Panc1 (cell line): ENCODE measurements at regions not wholly inside any gene's neighbourhood (a gene's known extent, or its start where the extent isn't known, plus 50 kb on each side); places are given as distances from the start of the nearest gene placed in this dataset.

ENCODE experiments used
- ATAC-seq: fragments of 200-7000 bp; cut with Tn5 transposase; 2 replicates; pipeline ENCODE4 v1.9.1; 2020; ENCODE audit warnings: mild to moderate bottlenecking, moderate library complexity
- BruUV-seq: library from RNA; stranded (reverse); fragments of 400-500 nt; replicated peaks from 2 replicates; lab custom pipeline; 2021; lab: Mats Ljungman, UMichigan
- CTCF ChIA-PET: fragments of 300-600 bp; sonication (Branson Sonifier 250); formaldehyde crosslinking; loops from one replicate; lab custom pipeline; 2022; ENCODE audit warnings: antibody characterized with exemption; lab: Charles Lee
- POLR2A ChIA-PET: fragments of 300-600 bp; sonication (Branson Sonifier 250); formaldehyde crosslinking; loops from one replicate; lab custom pipeline; 2022; ENCODE audit warnings: antibody characterized with exemption; lab: Charles Lee
- DNase-seq: peaks from one replicate; pipeline ENCODE4 v3.0.0-alpha.2; 2010; ENCODE audit warnings: low read depth, low spot score
- H3K27ac ChIP-seq: 2 replicates; pipeline ENCODE4 v1.5.1; 2011; ENCODE audit warnings: mild to moderate bottlenecking, low read length, inconsistent platforms
- H3K27me3 ChIP-seq: fragments of 200-500 bp; sonication (Bioruptor generic); 2 replicates; pipeline ENCODE4 v1.6.0; 2014; ENCODE audit warnings: low read length, inconsistent platforms; ENCODE audit not compliant: control insufficient read depth, insufficient read depth
- H3K36me3 ChIP-seq: fragments of 200-500 bp; sonication (Bioruptor generic); 2 replicates; pipeline ENCODE4 v1.5.1; 2014; ENCODE audit warnings: inconsistent platforms, mild to moderate bottlenecking, low read length, moderate library complexity; ENCODE audit not compliant: control insufficient read depth, insufficient read depth
- H3K4me1 ChIP-seq: 2 replicates; pipeline ENCODE4 v1.5.1; 2011; ENCODE audit warnings: inconsistent platforms, mild to moderate bottlenecking, low read length, moderate library complexity; ENCODE audit not compliant: control insufficient read depth, insufficient read depth
- H3K4me3 ChIP-seq, 2 experiments: 2 replicates each; pipeline ENCODE4 v1.5.1; 2011 to 2012; ENCODE audit warnings: low read depth in 2 of 2, low read length in 2 of 2, mild to moderate bottlenecking in 2 of 2, inconsistent platforms in 1 of 2, moderate library complexity in 1 of 2
- H3K9me3 ChIP-seq: fragments of 200-500 bp; sonication (Bioruptor generic); 2 replicates; pipeline ENCODE4 v1.5.1; 2014; ENCODE audit warnings: low read depth, mild to moderate bottlenecking, inconsistent platforms, low read length, moderate library complexity; ENCODE audit not compliant: control insufficient read depth, insufficient read depth
- POLR2AphosphoS5 ChIP-seq: IDR thresholded peaks from 2 replicates; pipeline ENCODE4 v1.6.1; 2012; ENCODE audit warnings: mild to moderate bottlenecking, low read depth, low read length, moderate library complexity
- SIN3A ChIP-seq: IDR thresholded peaks from 2 replicates; pipeline ENCODE4 v1.6.1; 2012; ENCODE audit warnings: low read depth, mild to moderate bottlenecking, low read length, moderate library complexity, borderline replicate concordance; ENCODE audit not compliant: insufficient read depth
- TCF7L2 ChIP-seq: IDR thresholded peaks from 2 replicates; pipeline ENCODE4 v1.6.1; 2011; ENCODE audit warnings: mild to moderate bottlenecking, low read depth, low read length, inconsistent platforms
- in situ Hi-C: cut with HindIII; loops from 2 replicates; pipeline ENCODE4 v1.10.0; 2016; ENCODE audit warnings: low sequenced_read_pairs, low pct_unique_long_range_greater_than_20kb
- intact Hi-C: fragments of 100-400 bp; cut with micrococcal nuclease; formaldehyde crosslinking; loops from one replicate; pipeline ENCODE4 v1.10.0; 2022; ENCODE audit not compliant: unreplicated experiment
- TF ChIP-seq, protein P1 (sequence below), 2 experiments: IDR thresholded peaks; 2 replicates each; pipeline ENCODE4 v1.6.1; 2011 to 2012; ENCODE audit warnings: low read depth in 2 of 2, control low read depth in 1 of 2, low read length in 1 of 2, mild to moderate bottlenecking in 1 of 2, moderate library complexity in 1 of 2; ENCODE audit not compliant: insufficient read depth in 1 of 2
- TF ChIP-seq, protein P2 (sequence below): fragments of 450-650 bp; IDR thresholded peaks from 2 replicates; pipeline ENCODE4 v1.5.1; 2017; ENCODE audit warnings: mild to moderate bottlenecking

DNA sequence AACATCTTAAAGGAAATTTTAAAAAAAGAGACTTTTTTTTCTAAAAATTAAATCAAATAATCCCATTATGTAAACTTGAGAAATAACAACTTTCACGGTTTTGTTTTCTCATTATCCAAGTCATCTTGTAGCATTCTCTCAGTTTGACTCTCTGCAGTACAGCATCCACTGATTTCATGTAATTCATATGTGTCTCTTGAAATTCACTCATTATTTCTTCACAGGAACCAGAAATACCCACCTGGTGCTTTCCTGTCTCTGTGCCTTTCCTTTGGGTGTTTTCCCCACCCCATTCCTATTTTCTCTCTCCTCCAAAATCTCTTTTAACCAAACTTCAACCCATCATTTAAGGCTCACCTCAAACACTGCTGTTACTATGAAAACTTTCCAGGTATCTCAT is 116.1 kb upstream of the STK17B start:
- in situ Hi-C loops = no loop called here
- no peak for ATAC-seq
- BruUV-seq = no TSS peak
- Histone ChIP-seq H3K36me3 (no peaks in the 10 kb centered on the region), H3K4me1 (no peaks in the 10 kb centered on the region; the same call in 1 of the 2 replicates), H3K9me3 (no peaks in the 10 kb centered on the region), H3K27me3 (no peaks in the 10 kb centered on the region), H3K4me3 (no peak overlapping the region), H3K27ac (no peak overlapping the region)
- TF ChIP-seq TCF7L2 = no peak
- ChIA-PET POLR2A (no interaction called here), CTCF (no interaction called here)
- intact Hi-C loops = no loop called here
- DNase-seq = no peak

DNA sequence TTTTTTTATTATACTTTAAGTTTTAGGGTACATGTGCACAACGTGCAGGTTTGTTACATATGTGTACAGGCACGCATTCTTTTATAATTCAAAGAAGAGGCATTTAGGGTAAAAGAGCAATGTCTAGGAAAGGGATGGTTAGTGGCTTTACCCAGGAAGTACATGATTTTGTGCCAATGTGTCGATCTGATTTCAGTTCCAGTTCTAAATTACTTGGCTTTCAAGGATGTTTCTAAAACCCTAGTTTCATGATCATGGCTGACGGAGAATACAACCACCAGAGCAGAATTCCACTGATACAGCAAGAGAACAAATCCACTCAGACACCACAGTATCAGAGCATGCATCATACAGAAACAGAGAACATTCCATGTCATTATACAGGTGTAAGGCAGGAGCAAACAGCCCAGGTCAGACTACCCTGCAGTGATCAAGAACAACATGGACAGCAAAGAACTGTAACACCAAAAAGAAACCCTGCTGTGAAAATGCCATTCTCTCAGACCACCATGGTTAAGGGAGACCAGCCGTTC is 116.7 kb upstream of the STK17B start:
- TF ChIP-seq, protein P1, sequence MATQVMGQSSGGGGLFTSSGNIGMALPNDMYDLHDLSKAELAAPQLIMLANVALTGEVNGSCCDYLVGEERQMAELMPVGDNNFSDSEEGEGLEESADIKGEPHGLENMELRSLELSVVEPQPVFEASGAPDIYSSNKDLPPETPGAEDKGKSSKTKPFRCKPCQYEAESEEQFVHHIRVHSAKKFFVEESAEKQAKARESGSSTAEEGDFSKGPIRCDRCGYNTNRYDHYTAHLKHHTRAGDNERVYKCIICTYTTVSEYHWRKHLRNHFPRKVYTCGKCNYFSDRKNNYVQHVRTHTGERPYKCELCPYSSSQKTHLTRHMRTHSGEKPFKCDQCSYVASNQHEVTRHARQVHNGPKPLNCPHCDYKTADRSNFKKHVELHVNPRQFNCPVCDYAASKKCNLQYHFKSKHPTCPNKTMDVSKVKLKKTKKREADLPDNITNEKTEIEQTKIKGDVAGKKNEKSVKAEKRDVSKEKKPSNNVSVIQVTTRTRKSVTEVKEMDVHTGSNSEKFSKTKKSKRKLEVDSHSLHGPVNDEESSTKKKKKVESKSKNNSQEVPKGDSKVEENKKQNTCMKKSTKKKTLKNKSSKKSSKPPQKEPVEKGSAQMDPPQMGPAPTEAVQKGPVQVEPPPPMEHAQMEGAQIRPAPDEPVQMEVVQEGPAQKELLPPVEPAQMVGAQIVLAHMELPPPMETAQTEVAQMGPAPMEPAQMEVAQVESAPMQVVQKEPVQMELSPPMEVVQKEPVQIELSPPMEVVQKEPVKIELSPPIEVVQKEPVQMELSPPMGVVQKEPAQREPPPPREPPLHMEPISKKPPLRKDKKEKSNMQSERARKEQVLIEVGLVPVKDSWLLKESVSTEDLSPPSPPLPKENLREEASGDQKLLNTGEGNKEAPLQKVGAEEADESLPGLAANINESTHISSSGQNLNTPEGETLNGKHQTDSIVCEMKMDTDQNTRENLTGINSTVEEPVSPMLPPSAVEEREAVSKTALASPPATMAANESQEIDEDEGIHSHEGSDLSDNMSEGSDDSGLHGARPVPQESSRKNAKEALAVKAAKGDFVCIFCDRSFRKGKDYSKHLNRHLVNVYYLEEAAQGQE (IDR thresholded peaks at IDR 0.05; ENCODE audit: insufficient read depth in 1 of 2, low read depth in 2 of 2, low read length in 1 of 2) = no peak
- TF ChIP-seq, protein P2, sequence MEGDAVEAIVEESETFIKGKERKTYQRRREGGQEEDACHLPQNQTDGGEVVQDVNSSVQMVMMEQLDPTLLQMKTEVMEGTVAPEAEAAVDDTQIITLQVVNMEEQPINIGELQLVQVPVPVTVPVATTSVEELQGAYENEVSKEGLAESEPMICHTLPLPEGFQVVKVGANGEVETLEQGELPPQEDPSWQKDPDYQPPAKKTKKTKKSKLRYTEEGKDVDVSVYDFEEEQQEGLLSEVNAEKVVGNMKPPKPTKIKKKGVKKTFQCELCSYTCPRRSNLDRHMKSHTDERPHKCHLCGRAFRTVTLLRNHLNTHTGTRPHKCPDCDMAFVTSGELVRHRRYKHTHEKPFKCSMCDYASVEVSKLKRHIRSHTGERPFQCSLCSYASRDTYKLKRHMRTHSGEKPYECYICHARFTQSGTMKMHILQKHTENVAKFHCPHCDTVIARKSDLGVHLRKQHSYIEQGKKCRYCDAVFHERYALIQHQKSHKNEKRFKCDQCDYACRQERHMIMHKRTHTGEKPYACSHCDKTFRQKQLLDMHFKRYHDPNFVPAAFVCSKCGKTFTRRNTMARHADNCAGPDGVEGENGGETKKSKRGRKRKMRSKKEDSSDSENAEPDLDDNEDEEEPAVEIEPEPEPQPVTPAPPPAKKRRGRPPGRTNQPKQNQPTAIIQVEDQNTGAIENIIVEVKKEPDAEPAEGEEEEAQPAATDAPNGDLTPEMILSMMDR = no peak
- TF ChIP-seq SIN3A = no peak
- Histone ChIP-seq H3K4me1 (no peaks in the 10 kb centered on the region; the same call in 1 of the 2 replicates), H3K36me3 (no peaks in the 10 kb centered on the region), H3K27me3 (no peaks in the 10 kb centered on the region), H3K4me3 (no peak overlapping the region), H3K27ac (no peak overlapping the region), H3K9me3 (no peaks in the 10 kb centered on the region)
- POLR2A ChIA-PET = no interaction called here
- intact Hi-C loops (no loop called here), in situ Hi-C loops (no loop called here)
- BruUV-seq = no TSS peak
- ATAC-seq (no peak), DNase-seq (no peak)
- CTCF ChIA-PET = no interaction called here

DNA sequence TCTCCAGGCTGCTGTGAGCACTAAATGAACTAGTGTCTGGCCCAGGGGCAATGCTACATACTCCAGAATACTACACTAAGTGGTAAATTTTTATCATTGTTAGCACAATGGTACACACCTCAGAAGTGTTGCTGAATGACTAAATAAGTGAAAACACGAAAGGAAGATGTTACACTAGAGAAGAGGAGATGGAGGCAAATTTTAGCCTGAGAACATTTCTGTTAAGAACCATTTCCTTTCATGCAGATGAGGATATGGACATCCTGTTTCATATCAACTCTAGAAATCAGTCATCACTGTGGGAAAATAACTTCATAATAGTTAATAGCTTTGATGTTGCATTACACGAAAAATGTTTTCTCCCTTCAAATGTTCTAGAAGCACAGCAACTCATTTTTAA is 117.6 kb upstream of the STK17B start:
- Histone ChIP-seq H3K36me3 (no peaks in the 10 kb centered on the region), H3K27me3 (no peaks in the 10 kb centered on the region), H3K27ac (no peak overlapping the region), H3K4me3 (no peak overlapping the region), H3K9me3 (no peaks in the 10 kb centered on the region), H3K4me1 (no peaks in the 10 kb centered on the region; the same call in 1 of the 2 replicates)
- intact Hi-C loops (no loop called here), in situ Hi-C loops (no loop called here)
- CTCF ChIA-PET = no interaction called here
- ATAC-seq = no peak
- no TSS peak for BruUV-seq
- no peak for TF ChIP-seq TCF7L2
- TF ChIP-seq, protein P2 = no peak
- TF ChIP-seq, protein P1 (IDR thresholded peaks at IDR 0.05; ENCODE audit: insufficient read depth in 1 of 2, low read depth in 2 of 2, low read length in 1 of 2) = no peak
- TF ChIP-seq POLR2AphosphoS5 = no peak
- TF ChIP-seq SIN3A = no peak
- POLR2A ChIA-PET = no interaction called here
- DNase-seq = no peak
